Endothelial cell of umbilical vein (primary cell): ENCODE measurements at regions not wholly inside any gene's neighbourhood (a gene's known extent, or its start where the extent isn't known, plus 50 kb on each side); places are given as distances from the start of the nearest gene placed in this dataset.

ENCODE experiments used
- BruUV-seq: library from RNA; stranded (reverse); fragments of 400-500 nt; replicated peaks from 2 replicates; lab custom pipeline; 2021; lab: Mats Ljungman, UMichigan
- CTCF ChIA-PET: fragments of 300-600, 350-600 bp; sonication (Branson Sonifier 250); formaldehyde crosslinking; loops from one replicate; lab custom pipeline; 2021; ENCODE audit warnings: antibody characterized with exemption, inconsistent platforms; lab: Charles Lee
- POLR2A ChIA-PET: fragments of 300-600, 350-600 bp; sonication (Branson Sonifier 250); formaldehyde crosslinking; loops from one replicate; lab custom pipeline; 2021; ENCODE audit warnings: antibody characterized with exemption, inconsistent platforms; lab: Charles Lee
- DNase-seq: peaks from one replicate; pipeline ENCODE4 v3.0.0-alpha.2; 2011; ENCODE audit warnings: low read depth, low spot score
- FAIRE-seq: peaks from 2 replicates; lab custom pipeline; 2011; peaks lifted over from hg19 to GRCh38; lab: Jason Lieb, UNC
- H2AFZ ChIP-seq: 2 replicates; pipeline ENCODE4 v1.6.0; 2012; ENCODE audit warnings: low read depth, low read length, control low read depth, inconsistent platforms
- H3K27ac ChIP-seq: 2 replicates; pipeline ENCODE4 v1.5.1; 2011; ENCODE audit warnings: low read depth, mild to moderate bottlenecking, control low read depth, low read length, moderate library complexity; ENCODE audit not compliant: insufficient read depth
- H3K27me3 ChIP-seq, 2 experiments: 2 replicates each; pipeline versions ENCODE4 v1.6.0 to v1.6.1; 2011; ENCODE audit warnings: low read length in 2 of 2, mixed read lengths in 1 of 2; ENCODE audit not compliant: control insufficient read depth in 2 of 2, insufficient read depth in 2 of 2
- H3K36me3 ChIP-seq, 2 experiments: 2 replicates in 1 of 2; 3 replicates in 1 of 2; pipeline ENCODE4 v1.5.1; 2011; ENCODE audit warnings: low read length in 2 of 2, mild to moderate bottlenecking in 1 of 2, moderate library complexity in 1 of 2; ENCODE audit not compliant: control insufficient read depth in 2 of 2, insufficient read depth in 2 of 2; ENCODE audit errors: extremely low read depth in 1 of 2
- H3K4me1 ChIP-seq: 3 replicates; pipeline ENCODE4 v1.5.1; 2011; ENCODE audit warnings: mild to moderate bottlenecking, low read length; ENCODE audit not compliant: control insufficient read depth, insufficient read depth; ENCODE audit errors: extremely low read depth
- H3K4me2 ChIP-seq: 2 replicates; pipeline ENCODE4 v1.6.1; 2011; ENCODE audit warnings: low read length, control low read depth, mixed read lengths; ENCODE audit not compliant: insufficient read depth
- H3K4me3 ChIP-seq, 3 experiments: fragments of 200-600 bp in 1 of 3; sonication (generic), shearing (Covaris generic) in 1 of 3; replicated peaks in 1 of 3; 2 replicates each; pipeline ENCODE4 v1.5.1; 2011 to 2016; ENCODE audit warnings: control low read depth in 3 of 3, low read length in 3 of 3, mild to moderate bottlenecking in 2 of 3, inconsistent platforms in 1 of 3, low read depth in 1 of 3, moderate library complexity in 1 of 3; ENCODE audit not compliant: insufficient read depth in 1 of 3
- H3K79me2 ChIP-seq: 2 replicates; pipeline ENCODE4 v1.6.0; 2012; ENCODE audit warnings: low read length, inconsistent platforms; ENCODE audit not compliant: control insufficient read depth, insufficient read depth
- H3K9ac ChIP-seq: replicated peaks from 2 replicates; pipeline ENCODE3; 2011; ENCODE audit warnings: low read length, control low read depth; ENCODE audit not compliant: insufficient read depth; ENCODE audit errors: extremely low read depth
- H3K9me1 ChIP-seq: replicated peaks from 3 replicates; pipeline ENCODE4 v1.6.0; 2011; ENCODE audit warnings: mild to moderate bottlenecking, low read length; ENCODE audit not compliant: control insufficient read depth, insufficient read depth; ENCODE audit errors: extremely low read depth
- H3K9me3 ChIP-seq: replicated peaks from 2 replicates; pipeline ENCODE4 v1.5.1; 2012; ENCODE audit warnings: low read length, inconsistent platforms; ENCODE audit not compliant: control insufficient read depth, insufficient read depth
- H4K20me1 ChIP-seq: replicated peaks from 2 replicates; pipeline ENCODE3; 2011; ENCODE audit warnings: mild to moderate bottlenecking, low read length; ENCODE audit not compliant: control insufficient read depth, insufficient read depth; ENCODE audit errors: extremely low read depth
- EZH2 ChIP-seq: IDR thresholded peaks from 2 replicates; pipeline ENCODE4 v1.6.1; 2012; ENCODE audit warnings: borderline replicate concordance, low read depth, mild to moderate bottlenecking, moderate library complexity, low read length, inconsistent platforms; ENCODE audit not compliant: severe bottlenecking
- FOS ChIP-seq: IDR thresholded peaks from 2 replicates; pipeline ENCODE4 v1.6.1; 2011; ENCODE audit warnings: mild to moderate bottlenecking, low read length, moderate library complexity, borderline replicate concordance; ENCODE audit not compliant: insufficient read depth
- GATA2 ChIP-seq: IDR thresholded peaks from 2 replicates; pipeline ENCODE4 v1.7.0; 2011; ENCODE audit warnings: low read depth, mild to moderate bottlenecking, moderate library complexity, mixed read lengths, low read length; ENCODE audit not compliant: insufficient read length, insufficient read depth
- JUN ChIP-seq: IDR thresholded peaks from 2 replicates; pipeline ENCODE4 v1.6.1; 2011; ENCODE audit warnings: borderline replicate concordance, low read depth; ENCODE audit not compliant: insufficient read length, insufficient read depth
- MYC ChIP-seq: IDR thresholded peaks from one replicate; pipeline ENCODE4 v1.6.1; 2011; ENCODE audit warnings: mild to moderate bottlenecking, low read depth, low read length
- POLR2A ChIP-seq: IDR thresholded peaks from 2 replicates; pipeline ENCODE4 v1.6.1; 2012; ENCODE audit warnings: low read depth, mild to moderate bottlenecking, control low read depth, low read length
- POLR2AphosphoS5 ChIP-seq: IDR thresholded peaks from 2 replicates; pipeline ENCODE4 v1.6.1; 2012; ENCODE audit warnings: low read depth, mild to moderate bottlenecking, control low read depth, low read length, moderate library complexity; ENCODE audit not compliant: insufficient read depth
- dilution Hi-C: fragments of 300-500 bp; cut with MboI; formaldehyde crosslinking; loops from one replicate; pipeline ENCODE4 v1.15.0; 2019; ENCODE audit warnings: low sequenced_read_pairs; ENCODE audit not compliant: extremely low pct_ligation_motif_present
- intact Hi-C: fragments of 100-400 bp; cut with micrococcal nuclease; formaldehyde crosslinking; loops from one replicate; pipeline ENCODE4 v1.10.0; 2022
- TF ChIP-seq, protein P1 (sequence below): IDR thresholded peaks from 2 replicates; pipeline ENCODE4 v1.6.1; 2011; ENCODE audit not compliant: insufficient read depth, insufficient read length
- TF ChIP-seq, protein P2 (sequence below), 2 donors: IDR thresholded peaks; 1 replicate in 1 of 2; 2 replicates in 1 of 2; pipeline ENCODE4 v1.5.1; 2011; ENCODE audit warnings: low read length in 2 of 2, mild to moderate bottlenecking in 2 of 2, moderate library complexity in 2 of 2, control low read depth in 1 of 2, inconsistent platforms in 1 of 2, low read depth in 1 of 2; ENCODE audit not compliant: insufficient read depth in 1 of 2; ENCODE audit errors: extremely low read depth in 1 of 2

DNA sequence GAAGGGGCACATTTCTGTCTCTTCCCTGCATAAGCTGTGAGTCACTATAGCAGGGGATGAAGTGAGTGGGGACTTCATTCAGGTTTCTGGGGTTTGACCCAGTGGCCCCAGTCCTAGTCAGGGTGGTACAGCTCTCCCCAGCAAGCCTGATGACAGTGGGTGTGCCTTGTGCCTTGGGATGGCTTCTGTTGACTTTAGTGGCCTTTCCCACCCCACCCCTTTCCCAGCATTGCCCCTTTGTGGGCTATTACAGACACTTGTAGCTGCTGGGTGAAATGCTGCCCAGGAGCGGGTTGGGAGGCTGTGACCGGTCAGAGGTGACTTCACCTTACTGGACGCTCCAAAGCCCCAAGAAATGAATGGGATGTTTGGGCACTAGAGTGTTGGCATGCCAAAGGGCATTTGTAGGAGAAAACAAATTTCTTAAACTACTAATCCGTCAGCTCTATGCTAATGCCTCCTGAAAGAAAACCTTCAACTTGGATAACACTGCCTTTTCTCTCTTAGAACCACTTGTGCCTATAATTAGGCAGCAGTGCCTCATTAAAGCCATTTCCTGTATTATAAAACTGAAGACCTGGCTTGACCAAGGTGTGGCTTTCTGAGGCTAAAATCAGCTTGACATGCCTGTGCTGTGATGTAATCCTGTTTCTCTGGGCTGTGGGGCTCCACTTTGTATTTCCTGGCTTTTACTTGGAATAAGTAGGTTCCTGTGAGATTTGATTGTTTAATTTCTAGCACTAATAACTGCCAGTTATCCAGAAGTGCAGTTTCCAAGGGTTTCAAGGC is 119.0 kb upstream of the SLC25A48 start:
- Histone ChIP-seq H3K4me3 (no peak overlapping the region), H3K27ac (no peak overlapping the region), H3K4me2 (no peak overlapping the region), H3K4me1 (no peaks in the 10 kb centered on the region), H3K36me3 (no peaks in the 10 kb centered on the region), H3K9me3 (no peaks in the 10 kb centered on the region), H3K79me2 (no peaks in the 10 kb centered on the region), H3K27me3 (no peaks in the 10 kb centered on the region), H4K20me1 (no peaks in the 10 kb centered on the region), H3K9ac (no peak overlapping the region), H2AFZ (no peak overlapping the region), H3K9me1 (no peaks in the 10 kb centered on the region)
- ChIA-PET CTCF (no interaction called here), POLR2A (no interaction called here)
- dilution Hi-C loops (no loop called here), intact Hi-C loops (no loop called here)
- no peak for TF ChIP-seq GATA2
- no peak for TF ChIP-seq MYC
- TF ChIP-seq POLR2A = no peak
- no peak for TF ChIP-seq FOS
- TF ChIP-seq JUN = no peak
- TF ChIP-seq, protein P1, sequence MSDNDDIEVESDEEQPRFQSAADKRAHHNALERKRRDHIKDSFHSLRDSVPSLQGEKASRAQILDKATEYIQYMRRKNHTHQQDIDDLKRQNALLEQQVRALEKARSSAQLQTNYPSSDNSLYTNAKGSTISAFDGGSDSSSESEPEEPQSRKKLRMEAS = no peak
- TF ChIP-seq EZH2 = no peak
- TF ChIP-seq, protein P2, sequence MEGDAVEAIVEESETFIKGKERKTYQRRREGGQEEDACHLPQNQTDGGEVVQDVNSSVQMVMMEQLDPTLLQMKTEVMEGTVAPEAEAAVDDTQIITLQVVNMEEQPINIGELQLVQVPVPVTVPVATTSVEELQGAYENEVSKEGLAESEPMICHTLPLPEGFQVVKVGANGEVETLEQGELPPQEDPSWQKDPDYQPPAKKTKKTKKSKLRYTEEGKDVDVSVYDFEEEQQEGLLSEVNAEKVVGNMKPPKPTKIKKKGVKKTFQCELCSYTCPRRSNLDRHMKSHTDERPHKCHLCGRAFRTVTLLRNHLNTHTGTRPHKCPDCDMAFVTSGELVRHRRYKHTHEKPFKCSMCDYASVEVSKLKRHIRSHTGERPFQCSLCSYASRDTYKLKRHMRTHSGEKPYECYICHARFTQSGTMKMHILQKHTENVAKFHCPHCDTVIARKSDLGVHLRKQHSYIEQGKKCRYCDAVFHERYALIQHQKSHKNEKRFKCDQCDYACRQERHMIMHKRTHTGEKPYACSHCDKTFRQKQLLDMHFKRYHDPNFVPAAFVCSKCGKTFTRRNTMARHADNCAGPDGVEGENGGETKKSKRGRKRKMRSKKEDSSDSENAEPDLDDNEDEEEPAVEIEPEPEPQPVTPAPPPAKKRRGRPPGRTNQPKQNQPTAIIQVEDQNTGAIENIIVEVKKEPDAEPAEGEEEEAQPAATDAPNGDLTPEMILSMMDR (IDR thresholded peaks at IDR 0.05; ENCODE audit: extremely low read depth in 1 of 2, insufficient read depth in 1 of 2, low read depth in 1 of 2, low read length in 2 of 2) = no peak
- TF ChIP-seq POLR2AphosphoS5 = no peak
- DNase-seq (no peak), FAIRE-seq (no peak)
- BruUV-seq = no TSS peak
